GM12891 (cell line): ENCODE measurements at regions not wholly inside any gene's neighbourhood (a gene's known extent, or its start where the extent isn't known, plus 50 kb on each side); places are given as distances from the start of the nearest gene placed in this dataset.
"Not testable (repeated sequence)": the region's sequence is repeated elsewhere in the genome, so short reads cannot be mapped to it uniquely, and the experiment has no call there.

Experiments
- PAX5 ChIP-seq: IDR thresholded peaks from 2 replicates; pipeline ENCODE4 v1.6.1; 2011; ENCODE audit warnings: low read length, moderate library complexity, mild to moderate bottlenecking; ENCODE audit not compliant: insufficient read depth, severe bottlenecking
- POLR2A ChIP-seq: IDR thresholded peaks from 2 replicates; pipeline ENCODE4 v1.6.1; 2011; ENCODE audit warnings: low read depth, low read length, control low read depth
- POLR2AphosphoS5 ChIP-seq: IDR thresholded peaks from 2 replicates; pipeline ENCODE4 v1.6.1; 2011; ENCODE audit warnings: low read depth, low read length, control low read depth
- POU2F2 ChIP-seq: IDR thresholded peaks from 2 replicates; pipeline ENCODE4 v1.6.1; 2011; ENCODE audit warnings: low read depth, mild to moderate bottlenecking, control low read depth, low read length, moderate library complexity
- SPI1 ChIP-seq: IDR thresholded peaks from 2 replicates; pipeline ENCODE4 v1.6.1; 2011; ENCODE audit warnings: low read depth, low read length, control low read depth
- TAF1 ChIP-seq: IDR thresholded peaks from 2 replicates; pipeline ENCODE4 v1.6.1; 2011; ENCODE audit warnings: low read depth, low read length, control low read depth

- TF ChIP-seq POLR2A, POLR2AphosphoS5, POU2F2, TAF1, PAX5, SPI1: not testable (repeated sequence)
These were observed 991.6 kb upstream of the WWC1 start for GRCh38 chr5:167299861-167300260.
